GM18498 (cell line): ENCODE measurements at regions not wholly inside any gene's neighbourhood (a gene's known extent, or its start where the extent isn't known, plus 50 kb on each side); places are given as distances from the start of the nearest gene placed in this dataset.
"Not testable (repeated sequence)": the region's sequence is repeated elsewhere in the genome, so short reads cannot be mapped to it uniquely, and the experiment has no call there.

Experiments
- ATAC-seq: cut with Tn5 transposase; IDR thresholded peaks from one replicate; pipeline ENCODE4 v1.9.1; 2021; ENCODE audit warnings: mild to moderate bottlenecking, moderate library complexity; ENCODE audit not compliant: unreplicated experiment

DNA sequence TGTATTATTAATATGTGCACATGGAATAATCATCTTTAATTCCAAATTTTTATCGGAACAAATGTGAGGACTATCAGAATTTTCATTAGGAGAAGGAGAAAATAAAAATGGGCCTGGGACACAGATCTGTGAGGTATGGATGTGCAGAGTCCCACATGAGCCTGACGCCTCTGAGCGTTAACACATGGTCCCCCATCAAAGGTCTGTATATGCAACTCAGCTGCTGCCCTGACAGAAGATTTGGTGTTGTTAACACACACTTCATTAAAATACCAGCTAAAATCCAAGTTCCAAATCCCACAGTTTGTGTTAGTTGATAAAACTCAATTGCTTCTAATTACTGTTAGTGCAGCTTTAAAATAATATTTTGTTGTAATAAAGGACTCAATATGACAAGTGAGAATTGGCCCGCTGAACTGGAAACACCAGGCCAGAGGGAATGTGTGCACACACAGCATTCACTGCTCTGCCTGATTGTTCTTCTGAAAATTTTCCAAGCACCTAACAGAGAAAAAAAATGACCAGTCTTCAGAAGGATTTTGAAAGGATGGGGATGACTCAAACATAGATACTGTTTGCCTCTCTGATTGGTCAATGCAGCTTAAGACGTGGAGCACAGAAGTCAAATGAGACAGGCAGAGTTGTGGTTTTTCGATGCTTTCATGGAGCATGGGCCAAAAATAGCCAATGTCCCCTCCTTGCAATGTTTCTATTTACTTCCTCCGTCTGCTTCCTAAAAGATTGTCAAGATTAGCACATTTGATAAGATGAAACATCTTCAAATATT, 266.6 kb downstream of the NKX6-1 start:
- no peak for ATAC-seq

DNA sequence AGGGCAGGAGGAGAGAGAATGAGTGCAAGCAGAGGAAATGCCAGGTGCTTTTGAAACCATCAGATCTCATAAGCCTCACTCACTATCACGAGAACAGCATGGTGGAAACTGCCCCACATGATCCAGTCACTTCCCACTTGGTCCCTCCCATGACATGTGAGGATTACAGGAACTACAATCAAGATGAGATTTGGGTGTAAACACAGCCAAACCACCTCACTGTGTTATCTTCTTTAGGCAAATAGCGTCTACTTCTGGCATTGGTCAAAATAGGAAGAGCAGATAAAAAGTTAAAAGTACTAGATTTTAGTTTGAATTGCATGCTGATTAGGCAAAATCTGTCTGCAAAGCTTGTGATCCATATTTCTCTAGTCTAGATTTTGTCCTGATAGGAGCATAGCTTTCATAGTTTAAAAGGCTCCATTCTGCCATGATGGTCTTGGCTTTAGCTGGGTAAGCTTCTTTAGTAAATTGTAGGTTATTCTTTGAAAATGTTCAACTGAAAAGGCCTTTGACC, 267.5 kb downstream of the NKX6-1 start:
- no peak for ATAC-seq

GRCh38 chr4:84224522-84224921, 274.6 kb downstream of the NKX6-1 start:
- no peak for ATAC-seq

- ATAC-seq: no peak
These were observed 277.4 kb downstream of the NKX6-1 start for GRCh38 chr4:84221704-84222103.

DNA sequence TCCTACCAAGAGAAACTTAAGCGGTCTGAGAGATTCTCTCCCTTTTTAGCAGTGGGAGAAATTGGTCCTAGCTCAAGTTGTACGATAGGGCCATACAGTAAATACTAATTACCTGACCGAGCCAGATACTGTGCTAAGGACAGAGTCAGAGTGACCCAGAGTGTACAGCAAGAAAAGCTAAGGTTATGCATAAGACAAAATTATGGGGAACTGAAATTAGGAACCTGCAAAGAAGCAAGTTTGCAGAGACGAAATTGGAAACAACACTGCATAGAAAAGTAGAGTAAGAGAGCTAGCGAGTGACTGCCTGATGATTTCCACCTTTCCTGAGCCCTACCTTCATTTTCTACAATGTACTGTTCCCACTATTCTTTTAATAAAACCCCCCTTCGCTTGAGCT, 278.1 kb downstream of the NKX6-1 start:
- peak; percentile 85 for ATAC-seq

DNA sequence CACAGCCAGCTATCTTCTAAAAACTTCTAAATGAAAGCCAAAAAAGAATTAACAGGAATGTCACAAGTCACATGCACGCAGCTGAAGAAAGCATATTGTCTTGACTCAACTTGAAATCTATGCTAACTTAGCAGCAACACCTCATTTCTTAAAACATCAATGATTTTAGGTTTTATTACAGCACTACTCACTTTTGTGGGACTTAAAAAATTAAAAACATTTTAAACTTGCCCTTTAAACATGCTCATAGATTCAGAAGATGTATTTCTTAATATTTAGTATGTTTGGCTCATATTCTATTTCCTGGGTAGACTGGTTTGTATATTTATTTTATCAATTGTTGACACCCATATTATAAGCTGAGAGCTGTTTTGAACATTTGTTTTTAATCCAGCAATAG, 279.4 kb downstream of the NKX6-1 start:
- ATAC-seq: no peak

DNA sequence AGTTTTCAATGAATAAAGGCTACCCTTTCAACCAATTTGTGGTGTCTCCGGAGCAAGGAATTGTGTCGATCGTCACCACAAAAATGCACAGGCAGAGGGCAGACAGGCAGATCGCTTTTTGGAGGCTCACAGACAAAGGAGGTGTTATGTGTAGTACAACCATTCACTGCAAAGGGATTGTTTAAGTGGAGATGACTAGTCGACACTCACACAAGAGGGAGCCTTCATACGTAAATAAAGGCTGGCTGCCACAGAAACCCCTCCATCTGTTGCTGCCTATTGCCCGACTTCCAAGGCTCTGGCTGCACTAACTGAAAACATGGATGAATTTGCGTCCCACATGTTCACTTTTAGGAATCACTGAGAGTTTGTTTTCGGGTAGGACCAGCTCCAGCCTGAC, 281.1 kb downstream of the NKX6-1 start:
- ATAC-seq: no peak

GRCh38 chr4:84215217-84215616, 283.9 kb downstream of the NKX6-1 start:
- no peak for ATAC-seq

DNA sequence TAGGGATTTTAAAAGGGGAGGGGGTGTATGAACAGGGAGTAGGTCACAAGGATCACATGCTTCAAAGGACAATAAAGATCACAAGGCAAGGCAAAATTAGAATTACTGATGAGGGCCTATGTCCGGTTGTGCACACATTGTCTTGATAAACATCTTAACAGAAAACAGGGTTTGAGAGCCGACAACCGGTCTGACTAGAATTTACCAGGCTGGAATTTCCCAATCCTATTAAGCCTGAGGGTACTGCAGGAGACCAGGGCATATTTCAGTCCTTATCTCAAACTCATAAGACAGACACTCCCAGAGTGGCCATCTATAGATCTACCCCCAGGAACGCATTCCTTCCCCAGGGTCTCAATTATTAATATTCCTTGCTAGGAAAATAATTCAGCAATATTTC, 292.9 kb downstream of the NKX6-1 start:
- not testable (repeated sequence) for ATAC-seq

DNA sequence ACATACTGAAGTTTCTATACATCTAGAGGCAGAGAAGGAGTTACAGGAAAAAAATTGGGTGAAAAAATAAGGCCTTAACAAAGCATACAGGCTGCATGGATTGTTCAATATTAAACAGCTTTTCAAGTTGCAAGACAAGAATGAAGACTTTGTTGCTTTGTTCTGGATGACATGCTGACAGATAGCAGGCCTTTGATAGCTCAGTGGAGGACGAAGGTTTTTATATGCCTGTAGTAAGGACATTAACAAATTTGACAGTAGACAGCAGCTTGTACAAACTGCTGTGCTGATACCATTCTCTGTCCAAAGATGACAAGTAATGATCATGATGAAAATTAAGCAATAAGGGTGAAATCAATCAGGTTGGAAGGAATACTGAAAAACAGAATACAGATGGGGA, 309.9 kb downstream of the NKX6-1 start:
- no peak for ATAC-seq

DNA sequence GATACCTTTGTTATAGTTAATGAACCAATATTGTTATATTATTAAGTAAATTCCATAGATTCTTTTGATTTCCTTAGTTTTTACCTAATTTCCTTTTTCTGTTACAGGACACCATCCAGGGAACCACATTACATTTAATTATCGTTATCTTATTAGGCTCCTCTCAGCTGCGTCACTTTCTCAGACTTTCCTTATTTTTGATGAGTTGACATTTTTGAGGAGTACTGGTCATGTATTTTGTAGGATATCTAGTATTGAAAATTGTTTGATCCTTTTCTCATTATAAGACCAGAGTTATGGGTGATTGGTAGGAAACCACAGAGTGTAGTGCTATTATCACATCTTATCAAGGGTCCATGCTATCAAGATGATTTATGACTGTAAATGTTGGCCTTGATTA, 319.7 kb downstream of the NKX6-1 start:
- ATAC-seq: no peak

GRCh38 chr4:84177831-84178542, 321.1 kb downstream of the NKX6-1 start:
- ATAC-seq: no peak

GRCh38 chr4:84176016-84176415, 323.1 kb downstream of the NKX6-1 start:
- no peak for ATAC-seq

GRCh38 chr4:84171871-84172270, 327.2 kb downstream of the NKX6-1 start:
- no peak for ATAC-seq

DNA sequence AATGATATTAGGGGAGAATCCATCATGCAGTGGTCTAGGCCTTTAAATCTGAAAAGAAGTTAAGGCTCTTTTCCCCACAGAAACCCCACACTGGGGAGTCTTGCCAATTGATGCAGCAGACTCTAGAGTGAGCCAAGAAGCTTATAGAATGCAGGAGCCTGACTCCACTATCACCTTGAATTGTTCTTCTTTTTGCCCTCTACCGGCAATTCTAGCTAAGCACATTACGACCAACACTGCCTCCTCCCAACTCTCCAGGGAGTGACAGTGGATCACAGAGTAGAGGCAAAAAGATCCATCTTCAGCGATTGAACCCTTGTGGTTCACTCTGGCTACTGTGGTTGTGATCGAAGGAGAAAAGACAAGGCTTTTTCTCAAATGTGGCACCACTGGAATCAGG, 331.5 kb downstream of the NKX6-1 start:
- ATAC-seq: no peak

- ATAC-seq: no peak
These were observed 332.0 kb downstream of the NKX6-1 start for GRCh38 chr4:84167093-84167492.

- ATAC-seq: no peak
These were observed 332.6 kb downstream of the NKX6-1 start for GRCh38 chr4:84166486-84166885.

GRCh38 chr4:84164201-84164600, 334.9 kb downstream of the NKX6-1 start:
- ATAC-seq: no peak

- ATAC-seq: peak; percentile 44
These were observed 339.3 kb downstream of the NKX6-1 start for GRCh38 chr4:84159762-84160161.

- ATAC-seq: no peak
These were observed 340.4 kb downstream of the NKX6-1 start for GRCh38 chr4:84158670-84159069.

GRCh38 chr4:84151574-84151973, 347.5 kb downstream of the NKX6-1 start:
- no peak for ATAC-seq

DNA sequence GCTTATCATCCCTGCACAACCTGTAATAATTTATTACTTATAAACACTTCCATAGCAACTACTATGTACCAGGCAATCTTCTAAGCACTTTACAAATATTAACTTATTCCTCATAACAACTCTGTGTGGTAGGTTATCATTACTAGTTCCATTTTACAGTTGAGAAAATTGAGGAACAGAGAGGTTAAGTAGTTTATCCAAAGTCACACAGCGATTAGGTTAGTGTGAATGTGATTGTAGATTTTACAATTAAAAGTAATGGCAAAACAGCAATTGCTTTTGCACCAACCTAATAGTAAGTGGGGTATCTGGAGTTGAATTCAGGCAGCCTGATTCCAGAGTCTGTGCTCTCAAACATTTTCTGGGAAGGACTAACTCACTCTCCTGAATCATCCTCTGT, 348.9 kb downstream of the NKX6-1 start:
- no peak for ATAC-seq
